ENCODE measurements at regions not wholly inside any gene's neighbourhood (a gene's known extent, or its start where the extent isn't known, plus 50 kb on each side); places are given as distances from the start of the nearest gene placed in this dataset.

GRCh38 chr2:5236249-5236648 lies 455.9 kb upstream of the SOX11 start:
- Mint-ChIP-seq H3K4me3 (ENCODE audit: unreplicated experiment) (no peak overlapping the region), H3K9me3 (ENCODE audit: low read depth) (no peaks in the 10 kb centered on the region), H3K27ac (ENCODE audit: unreplicated experiment) (no peak overlapping the region), H3K27me3 (ENCODE audit: low read depth) (no peaks in the 10 kb centered on the region), H3K36me3 (ENCODE audit: low read depth) (no peaks in the 10 kb centered on the region), H3K4me1 (ENCODE audit: low read depth) (no peaks in the 10 kb centered on the region)
- TF ChIP-seq CTCF (IDR thresholded peaks at IDR 0.05), result peak; percentile 24
- DNase-seq (ENCODE audit: low spot score), result no peak

- TF ChIP-seq CTCF (IDR thresholded peaks at IDR 0.05), result no peak
- no peaks in the 10 kb centered on the region for H3K9me3 Mint-ChIP-seq (ENCODE audit: low read depth)
- H3K27me3 Mint-ChIP-seq (ENCODE audit: low read depth), result no peaks in the 10 kb centered on the region
- no peaks in the 10 kb centered on the region for H3K4me1 Mint-ChIP-seq (ENCODE audit: low read depth)
- no peak overlapping the region for H3K4me3 Mint-ChIP-seq (ENCODE audit: unreplicated experiment)
- no peak for DNase-seq (ENCODE audit: low spot score)
- H3K27ac Mint-ChIP-seq (ENCODE audit: unreplicated experiment), result no peak overlapping the region
- no peaks in the 10 kb centered on the region for H3K36me3 Mint-ChIP-seq (ENCODE audit: low read depth)
These were observed 449.4 kb upstream of the SOX11 start for GRCh38 chr2:5242751-5243150.

GRCh38 chr2:5250482-5250881 lies 441.7 kb upstream of the SOX11 start:
- H3K4me3 Mint-ChIP-seq (ENCODE audit: unreplicated experiment), result no peak overlapping the region
- no peaks in the 10 kb centered on the region for H3K36me3 Mint-ChIP-seq (ENCODE audit: low read depth)
- no peak overlapping the region for H3K27ac Mint-ChIP-seq (ENCODE audit: unreplicated experiment)
- TF ChIP-seq CTCF (IDR thresholded peaks at IDR 0.05), result no peak
- H3K27me3 Mint-ChIP-seq (ENCODE audit: low read depth), result no peaks in the 10 kb centered on the region
- H3K9me3 Mint-ChIP-seq (ENCODE audit: low read depth), result peaks cover 4% of the 10 kb centered on the region
- peaks cover 4% of the 10 kb centered on the region for H3K4me1 Mint-ChIP-seq (ENCODE audit: low read depth)
- DNase-seq (ENCODE audit: low spot score), result no peak

- Mint-ChIP-seq H3K36me3 (ENCODE audit: low read depth) (no peaks in the 10 kb centered on the region), H3K27me3 (ENCODE audit: low read depth) (no peaks in the 10 kb centered on the region), H3K27ac (ENCODE audit: unreplicated experiment) (no peak overlapping the region), H3K4me1 (ENCODE audit: low read depth) (peaks cover 4% of the 10 kb centered on the region), H3K9me3 (ENCODE audit: low read depth) (peaks cover 4% of the 10 kb centered on the region), H3K4me3 (ENCODE audit: unreplicated experiment) (no peak overlapping the region)
- DNase-seq (ENCODE audit: low spot score), result no peak
- TF ChIP-seq CTCF (IDR thresholded peaks at IDR 0.05), result no peak
These were observed 438.9 kb upstream of the SOX11 start for GRCh38 chr2:5253263-5253662.

GRCh38 chr2:5254791-5255332 lies 437.3 kb upstream of the SOX11 start:
- H3K27ac Mint-ChIP-seq (ENCODE audit: unreplicated experiment), result no peak overlapping the region
- H3K4me1 Mint-ChIP-seq (ENCODE audit: low read depth), result peaks cover 4% of the 10 kb centered on the region
- H3K27me3 Mint-ChIP-seq (ENCODE audit: low read depth), result no peaks in the 10 kb centered on the region
- peaks cover 7% of the 10 kb centered on the region for H3K36me3 Mint-ChIP-seq (ENCODE audit: low read depth)
- H3K9me3 Mint-ChIP-seq (ENCODE audit: low read depth), result peaks cover 13% of the 10 kb centered on the region
- H3K4me3 Mint-ChIP-seq (ENCODE audit: unreplicated experiment), result no peak overlapping the region
- no peak for DNase-seq (ENCODE audit: low spot score)
- TF ChIP-seq CTCF (IDR thresholded peaks at IDR 0.05), result no peak
